A549 (cell line): ENCODE measurements at regions not wholly inside any gene's neighbourhood (a gene's known extent, or its start where the extent isn't known, plus 50 kb on each side); places are given as distances from the start of the nearest gene placed in this dataset.

Experiments used
- ATAC-seq, 2 experiments: fragments of 200-7000 bp in 1 of 2; fragments of >200 bp in 1 of 2; cut with Nextera tagmentation in 1 of 2; cut with Tn5 transposase in 1 of 2; 3 replicates each; pipeline versions ENCODE4 v1.8.0 to v1.9.1; 2018 to 2020; ENCODE audit warnings: mild to moderate bottlenecking in 1 of 2, moderate library complexity in 1 of 2
- CTCF ChIA-PET: fragments of 300-600 bp; sonication (Branson Sonifier 250); formaldehyde crosslinking; extraction: SDS; loops from one replicate; lab custom pipeline; 2021; ENCODE audit warnings: antibody characterized with exemption, inconsistent platforms; lab: Yijun Ruan, JAX
- POLR2A ChIA-PET: fragments of 350-600 bp; formaldehyde crosslinking; extraction: SDS; loops from one replicate; lab custom pipeline; 2021; ENCODE audit warnings: antibody characterized with exemption, inconsistent platforms; lab: Yijun Ruan, JAX
- DNase-seq, 2 experiments: peaks; one replicate each; pipeline versions ENCODE4 v3.0.0 to v3.0.0-alpha.2; 2011 to 2016; ENCODE audit warnings: low read depth in 1 of 2, low spot score in 1 of 2
- FAIRE-seq: peaks from 2 replicates; lab custom pipeline; 2011; peaks lifted over from hg19 to GRCh38; lab: Jason Lieb, UNC
- H3K27ac ChIP-seq, 2 experiments: fragments of >200 bp; sonication (Bioruptor Twin); formaldehyde crosslinking; 3 replicates each; pipeline ENCODE4 v1.5.1; 2016 to 2017
- H3K4me1 ChIP-seq: fragments of >200 bp; sonication (Bioruptor Twin); formaldehyde crosslinking; 3 replicates; pipeline ENCODE4 v1.6.1; 2016
- H3K4me2 ChIP-seq: fragments of >200 bp; sonication (Bioruptor Twin); formaldehyde crosslinking; 3 replicates; pipeline ENCODE4 v1.6.1; 2016
- H3K4me3 ChIP-seq: fragments of >200 bp; sonication (Bioruptor Twin); formaldehyde crosslinking; 3 replicates; pipeline ENCODE4 v1.5.1; 2016
- H3K9me3 ChIP-seq: fragments of >200 bp; sonication (Bioruptor Twin); formaldehyde crosslinking; 3 replicates; pipeline ENCODE4 v1.6.1; 2016
- CBX8 ChIP-seq: fragments of 200-600 bp; sonication (generic); IDR thresholded peaks from 2 replicates; pipeline ENCODE4 v1.6.1; 2016
- CTCF ChIP-seq: fragments of >200 bp; sonication (Bioruptor Twin); formaldehyde crosslinking; IDR thresholded peaks from 3 replicates; pipeline ENCODE4 v1.5.1; 2016
- FOSB ChIP-seq: fragments of 250-450 bp; sonication (Bioruptor Pico); IDR thresholded peaks from 2 replicates; pipeline ENCODE4 v1.5.0; 2020; ENCODE audit warnings: mild to moderate bottlenecking, moderate library complexity
- HEYL ChIP-seq: fragments of 250-450 bp; sonication (Bioruptor Pico); IDR thresholded peaks from 2 replicates; pipeline ENCODE4 v1.8.0; 2021; ENCODE audit warnings: mild to moderate bottlenecking, moderate library complexity
- JUN ChIP-seq, 2 experiments: fragments of >200 bp; sonication (Bioruptor Twin); formaldehyde crosslinking; IDR thresholded peaks; 2 replicates in 1 of 2; 3 replicates in 1 of 2; pipeline ENCODE4 v1.6.1; 2016 to 2017
- KDM5A ChIP-seq: fragments of 200-600 bp; sonication (generic); IDR thresholded peaks from 2 replicates; pipeline ENCODE4 v1.6.1; 2016; ENCODE audit warnings: antibody characterized with exemption, mild to moderate bottlenecking
- NR3C1 ChIP-seq: fragments of >200 bp; sonication (Bioruptor Twin); formaldehyde crosslinking; IDR thresholded peaks from 3 replicates; pipeline ENCODE4 v1.6.1; 2017
- PBX3 ChIP-seq: IDR thresholded peaks from 2 replicates; pipeline ENCODE4 v1.6.1; 2012
- RAD21 ChIP-seq, 2 experiments: fragments of >200 bp in 1 of 2; sonication (Bioruptor Twin) in 1 of 2; formaldehyde crosslinking in 1 of 2; IDR thresholded peaks in 1 of 2; conservative IDR thresholded peaks in 1 of 2; 2 replicates in 1 of 2; 3 replicates in 1 of 2; pipeline ENCODE4 v1.6.1; 2012 to 2018; ENCODE audit warnings: inconsistent platforms in 1 of 2
- RCOR1 ChIP-seq: fragments of 150-350 bp; IDR thresholded peaks from 2 replicates; pipeline ENCODE4 v1.6.1; 2014; ENCODE audit warnings: antibody characterized with exemption, low read length, low read depth
- SREBF2 ChIP-seq: fragments of 450-650 bp; IDR thresholded peaks from 2 replicates; pipeline ENCODE4 v1.6.1; 2014; ENCODE audit warnings: mild to moderate bottlenecking, moderate library complexity
- ZFP36 ChIP-seq: fragments of 450-650 bp; IDR thresholded peaks from 2 replicates; pipeline ENCODE4 v1.6.1; 2014; ENCODE audit warnings: borderline replicate concordance; ENCODE audit not compliant: partially characterized antibody
- ZNF302 ChIP-seq: fragments of 250-450 bp; sonication (Bioruptor Pico); IDR thresholded peaks from 2 replicates; pipeline ENCODE4 v1.9.0; 2021; ENCODE audit warnings: inconsistent platforms, mild to moderate bottlenecking, moderate library complexity
- ZSCAN20 ChIP-seq: fragments of 250-450 bp; sonication (Bioruptor Pico); IDR thresholded peaks from 2 replicates; pipeline ENCODE4 v1.8.0; 2022; ENCODE audit warnings: mild to moderate bottlenecking, moderate library complexity
- WGBS: methylation state at CpG from one replicate; pipeline ENCODE4 v1.1.6; 2017; ENCODE audit errors: missing lambda C conversion rate; 5-methylcytosine and 5-hydroxymethylcytosine counted together
- TF ChIP-seq, protein P1 (sequence below): fragments of 250-450 bp; sonication (Bioruptor Pico); IDR thresholded peaks from 2 replicates; pipeline ENCODE4 v1.5.0; 2020; ENCODE audit warnings: low read depth, mild to moderate bottlenecking, moderate library complexity
- TF ChIP-seq, protein P2 (sequence below): fragments of 450-650 bp; IDR thresholded peaks from 2 replicates; pipeline ENCODE4 v1.6.1; 2014; ENCODE audit warnings: antibody characterized with exemption
- TF ChIP-seq, protein P3 (sequence below): fragments of 150-350 bp; IDR thresholded peaks from 2 replicates; pipeline ENCODE4 v1.6.1; 2014; ENCODE audit warnings: low read depth, mild to moderate bottlenecking, low read length
- TF ChIP-seq, protein P4 (sequence below): IDR thresholded peaks from 2 replicates; pipeline ENCODE4 v1.6.1; 2012

- H3K27ac ChIP-seq: no peak overlapping the region
- TF ChIP-seq, protein P1, sequence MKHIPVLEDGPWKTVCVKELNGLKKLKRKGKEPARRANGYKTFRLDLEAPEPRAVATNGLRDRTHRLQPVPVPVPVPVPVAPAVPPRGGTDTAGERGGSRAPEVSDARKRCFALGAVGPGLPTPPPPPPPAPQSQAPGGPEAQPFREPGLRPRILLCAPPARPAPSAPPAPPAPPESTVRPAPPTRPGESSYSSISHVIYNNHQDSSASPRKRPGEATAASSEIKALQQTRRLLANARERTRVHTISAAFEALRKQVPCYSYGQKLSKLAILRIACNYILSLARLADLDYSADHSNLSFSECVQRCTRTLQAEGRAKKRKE: no peak
- no peak for TF ChIP-seq ZFP36
- TF ChIP-seq ZNF302: no peak
- TF ChIP-seq KDM5A: no peak
- no peak for TF ChIP-seq JUN (IDR thresholded peaks at IDR 0.05)
- TF ChIP-seq RCOR1: no peak
- TF ChIP-seq HEYL (CRISPR knock-in tag): no peak
- TF ChIP-seq CBX8: no peak
- ChIA-PET CTCF (interaction anchor here (0.6 kb wide), 1 partner anchor 1304 kb away, joined by 3 read pairs; no protein-coding TSS in a partner anchor), POLR2A (no interaction called here)
- FAIRE-seq: no peak
- H3K4me2 ChIP-seq: no peak overlapping the region
- WGBS: 39% methylated on average over 6 of the region's 6 CpGs
- no peaks in the 10 kb centered on the region for H3K4me1 ChIP-seq
- no peak for ATAC-seq
- H3K9me3 ChIP-seq: no peaks in the 10 kb centered on the region
- DNase-seq: no peak
- no peak overlapping the region for H3K4me3 ChIP-seq
Measured at GRCh38 chr2:128519517-128520215, 201.0 kb upstream of the HS6ST1 start.

DNA sequence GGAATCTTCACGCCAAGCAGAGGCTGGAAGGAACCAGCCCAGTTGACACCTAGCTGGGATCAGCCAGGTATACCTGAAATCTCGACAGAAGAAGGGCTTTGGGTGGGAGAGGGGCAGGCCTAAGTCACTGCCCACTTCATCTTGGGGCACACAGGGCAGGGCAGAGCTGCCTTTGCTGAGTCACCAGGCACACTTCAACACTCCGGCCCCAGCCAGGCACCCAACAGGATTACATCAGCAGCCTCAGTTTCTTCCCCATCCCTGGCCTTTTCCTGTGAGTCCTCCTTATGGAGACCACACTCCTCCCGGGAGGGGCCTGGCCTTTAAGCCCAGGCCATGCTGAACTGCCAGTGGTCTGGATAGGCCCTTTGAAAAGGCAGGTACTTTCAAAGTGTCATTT, 201.7 kb upstream of the HS6ST1 start:
- 38% methylated on average over 3 of the region's 4 CpGs for WGBS
- ATAC-seq: no peak

More for the DNA sequence above, 201.7 kb upstream of the HS6ST1 start:
- FAIRE-seq: no peak
- Histone ChIP-seq H3K4me3 (no peak overlapping the region), H3K4me1 (no peaks in the 10 kb centered on the region), H3K9me3 (no peaks in the 10 kb centered on the region), H3K4me2 (no peak overlapping the region), H3K27ac (no peak overlapping the region)
- CTCF ChIA-PET: no interaction called here
- TF ChIP-seq SREBF2 (no peak), NR3C1 (no peak), RCOR1 (no peak), CTCF (no peak), HEYL (CRISPR knock-in tag) (no peak), PBX3 (no peak), RAD21 (conservative IDR thresholded peaks at IDR 0.05 in 1 of 2, IDR thresholded peaks at IDR 0.05 in 1 of 2) (no peak), FOSB (CRISPR knock-in tag) (no peak), ZSCAN20 (CRISPR knock-in tag) (no peak)
- TF ChIP-seq, protein P2, sequence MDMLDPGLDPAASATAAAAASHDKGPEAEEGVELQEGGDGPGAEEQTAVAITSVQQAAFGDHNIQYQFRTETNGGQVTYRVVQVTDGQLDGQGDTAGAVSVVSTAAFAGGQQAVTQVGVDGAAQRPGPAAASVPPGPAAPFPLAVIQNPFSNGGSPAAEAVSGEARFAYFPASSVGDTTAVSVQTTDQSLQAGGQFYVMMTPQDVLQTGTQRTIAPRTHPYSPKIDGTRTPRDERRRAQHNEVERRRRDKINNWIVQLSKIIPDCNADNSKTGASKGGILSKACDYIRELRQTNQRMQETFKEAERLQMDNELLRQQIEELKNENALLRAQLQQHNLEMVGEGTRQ: no peak
- TF ChIP-seq, protein P3, sequence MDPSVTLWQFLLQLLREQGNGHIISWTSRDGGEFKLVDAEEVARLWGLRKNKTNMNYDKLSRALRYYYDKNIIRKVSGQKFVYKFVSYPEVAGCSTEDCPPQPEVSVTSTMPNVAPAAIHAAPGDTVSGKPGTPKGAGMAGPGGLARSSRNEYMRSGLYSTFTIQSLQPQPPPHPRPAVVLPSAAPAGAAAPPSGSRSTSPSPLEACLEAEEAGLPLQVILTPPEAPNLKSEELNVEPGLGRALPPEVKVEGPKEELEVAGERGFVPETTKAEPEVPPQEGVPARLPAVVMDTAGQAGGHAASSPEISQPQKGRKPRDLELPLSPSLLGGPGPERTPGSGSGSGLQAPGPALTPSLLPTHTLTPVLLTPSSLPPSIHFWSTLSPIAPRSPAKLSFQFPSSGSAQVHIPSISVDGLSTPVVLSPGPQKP: no peak
- TF ChIP-seq, protein P4, sequence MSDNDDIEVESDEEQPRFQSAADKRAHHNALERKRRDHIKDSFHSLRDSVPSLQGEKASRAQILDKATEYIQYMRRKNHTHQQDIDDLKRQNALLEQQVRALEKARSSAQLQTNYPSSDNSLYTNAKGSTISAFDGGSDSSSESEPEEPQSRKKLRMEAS: no peak
- DNase-seq: no peak
- POLR2A ChIA-PET: no interaction called here
